ENCODE measurements at regions not wholly inside any gene's neighbourhood (a gene's known extent, or its start where the extent isn't known, plus 50 kb on each side); places are given as distances from the start of the nearest gene placed in this dataset.
A peak's percentile ranks its signal among the peaks of the same experiment; 100 is the strongest.

- Histone ChIP-seq H3K9me3 (ENCODE audit: control insufficient read depth in 4 of 4, insufficient read depth in 3 of 4, low read length in 3 of 4) (peaks cover 0 to 3% (median 0%) of the 10 kb centered on the region in 4 donors), H3K27me3 (ENCODE audit: control insufficient read depth in 3 of 3, insufficient read depth in 3 of 3, low read length in 2 of 3) (peaks cover 0 to 4% (median 0%) of the 10 kb centered on the region in 3 donors), H3K36me3 (ENCODE audit: control insufficient read depth in 4 of 4, insufficient read depth in 4 of 4, low read length in 4 of 4) (no peaks in the 10 kb centered on the region), H3K4me3 (no peak overlapping the region), H3K4me1 (ENCODE audit: control insufficient read depth in 5 of 5, insufficient read depth in 5 of 5, low read length in 5 of 5) (peaks cover 0 to 1% (median 0%) of the 10 kb centered on the region in 5 donors), H3K9ac (ENCODE audit: insufficient read depth in 1 of 2, low read length in 2 of 2) (no peak overlapping the region), H3K27ac (ENCODE audit: low read depth in 1 of 2, low read length in 1 of 2) (no peak overlapping the region)
- no peak for ATAC-seq (ENCODE audit: insufficient read depth, low FRiP score)
- peak; percentile 16 for TF ChIP-seq CTCF (IDR thresholded peaks at IDR 0.05; ENCODE audit: control extremely low read depth, extremely low read depth)
- peak in 2 of 3 donors; percentile 2 to 15 for DNase-seq
- WGBS, 2 donors: 56 to 57% methylated on average over 2 of the region's 2 CpGs
These were observed 151.2 kb downstream of the DMRTA2 start for GRCh38 chr1:50271968-50272578.

GRCh38 chr1:50271337-50271736, 151.9 kb downstream of the DMRTA2 start:
- no peak overlapping the region for H3K4me3 ChIP-seq
- no peak for TF ChIP-seq CTCF (IDR thresholded peaks at IDR 0.05; ENCODE audit: control extremely low read depth, extremely low read depth)
- ATAC-seq (ENCODE audit: insufficient read depth, low FRiP score) (no peak), DNase-seq (no peak)
- no peak overlapping the region for H3K9ac ChIP-seq (ENCODE audit: insufficient read depth in 1 of 2, low read length in 2 of 2)
- H3K27me3 ChIP-seq (ENCODE audit: control insufficient read depth in 3 of 3, insufficient read depth in 3 of 3, low read length in 2 of 3): peaks cover 0 to 4% (median 0%) of the 10 kb centered on the region in 3 donors
- no peaks in the 10 kb centered on the region for H3K36me3 ChIP-seq (ENCODE audit: control insufficient read depth in 4 of 4, insufficient read depth in 4 of 4, low read length in 4 of 4)
- 66 to 81% methylated on average over 2 of the region's 2 CpGs for WGBS, 2 donors
- no peak overlapping the region for H3K27ac ChIP-seq (ENCODE audit: low read depth in 1 of 2, low read length in 1 of 2)
- peaks cover 0 to 1% (median 0%) of the 10 kb centered on the region in 5 donors for H3K4me1 ChIP-seq (ENCODE audit: control insufficient read depth in 5 of 5, insufficient read depth in 5 of 5, low read length in 5 of 5)
- H3K9me3 ChIP-seq (ENCODE audit: control insufficient read depth in 4 of 4, insufficient read depth in 3 of 4, low read length in 3 of 4): peaks cover 0 to 2% (median 0%) of the 10 kb centered on the region in 4 donors

GRCh38 chr1:50270926-50271325, 152.3 kb downstream of the DMRTA2 start:
- H3K9ac ChIP-seq (ENCODE audit: insufficient read depth in 1 of 2, low read length in 2 of 2): no peak overlapping the region
- 77 to 82% methylated on average over 3 of the region's 3 CpGs for WGBS, 2 donors
- H3K27ac ChIP-seq (ENCODE audit: low read depth in 1 of 2, low read length in 1 of 2): no peak overlapping the region
- no peak for TF ChIP-seq CTCF (IDR thresholded peaks at IDR 0.05; ENCODE audit: control extremely low read depth, extremely low read depth)
- H3K36me3 ChIP-seq (ENCODE audit: control insufficient read depth in 4 of 4, insufficient read depth in 4 of 4, low read length in 4 of 4): no peaks in the 10 kb centered on the region
- peaks cover 0 to 4% (median 0%) of the 10 kb centered on the region in 3 donors for H3K27me3 ChIP-seq (ENCODE audit: control insufficient read depth in 3 of 3, insufficient read depth in 3 of 3, low read length in 2 of 3)
- H3K4me1 ChIP-seq (ENCODE audit: control insufficient read depth in 5 of 5, insufficient read depth in 5 of 5, low read length in 5 of 5): peaks cover 0 to 1% (median 0%) of the 10 kb centered on the region in 5 donors
- no peak overlapping the region for H3K4me3 ChIP-seq
- peaks cover 0 to 2% (median 0%) of the 10 kb centered on the region in 4 donors for H3K9me3 ChIP-seq (ENCODE audit: control insufficient read depth in 4 of 4, insufficient read depth in 3 of 4, low read length in 3 of 4)
- no peak for ATAC-seq (ENCODE audit: insufficient read depth, low FRiP score)
- no peak for DNase-seq
